Sigmoid colon (tissue), 6 donors: ENCODE measurements at regions not wholly inside any gene's neighbourhood (a gene's known extent, or its start where the extent isn't known, plus 50 kb on each side); places are given as distances from the start of the nearest gene placed in this dataset.

Experiments
- DNase-seq: peaks from one replicate; pipeline ENCODE4 v3.0.0-alpha.2; 2019
- H3K27ac ChIP-seq, 4 donors: fragments of 200-600 bp; sonication (generic); one replicate each; pipeline ENCODE4 v1.5.1; 2016 to 2019; ENCODE audit warnings: mild to moderate bottlenecking in 1 of 4
- H3K27me3 ChIP-seq, 3 donors: fragments of 200-600 bp; sonication (generic); one replicate each; pipeline ENCODE4 v1.5.1; 2019; ENCODE audit warnings: mild to moderate bottlenecking in 1 of 3
- H3K36me3 ChIP-seq, 4 donors: fragments of 200-600 bp; sonication (generic); one replicate each; pipeline ENCODE4 v1.5.1; 2016 to 2019
- H3K4me1 ChIP-seq, 4 donors: fragments of 200-600 bp; sonication (generic); one replicate each; pipeline ENCODE4 v1.5.1; 2017 to 2019
- H3K4me3 ChIP-seq, 4 donors: fragments of 200-600 bp; sonication (generic); one replicate each; pipeline ENCODE4 v1.5.1; 2017 to 2019; ENCODE audit warnings: mild to moderate bottlenecking in 2 of 4, moderate library complexity in 1 of 4
- H3K9me3 ChIP-seq, 4 donors: fragments of 200-600 bp in 3 of 4; sonication (generic) in 3 of 4; one replicate each; pipeline versions ENCODE4 v1.5.1 to v1.6.1; 2013 to 2019
- EP300 ChIP-seq, 4 donors: sonication (generic); formaldehyde crosslinking; IDR thresholded peaks; one replicate each; pipeline ENCODE4 v1.6.1; 2017; ENCODE audit warnings: antibody characterized with exemption in 4 of 4
- POLR2A ChIP-seq, 2 donors: fragments of 450-650 bp; IDR thresholded peaks; one replicate each; pipeline ENCODE4 v1.6.1; 2016; ENCODE audit warnings: antibody characterized with exemption in 2 of 2, mild to moderate bottlenecking in 2 of 2, moderate library complexity in 2 of 2
- POLR2AphosphoS5 ChIP-seq, 4 donors: sonication (generic); formaldehyde crosslinking; IDR thresholded peaks; one replicate each; pipeline ENCODE4 v1.6.1; 2017; ENCODE audit warnings: antibody characterized with exemption in 4 of 4
- WGBS, 2 donors: extraction: QIAGEN DNeasy Blood & Tissue Kit; methylation state at CpG; one replicate each; pipeline ENCODE4 v1.1.7; 2013; 5-methylcytosine and 5-hydroxymethylcytosine counted together
- intact Hi-C: fragments of 100-400 bp; cut with DNase I; formaldehyde crosslinking; loops from one replicate; pipeline ENCODE4 v1.15.1; 2023
- TF ChIP-seq, protein P1 (sequence below), 4 experiments: fragments of 450-650 bp in 3 of 4; fragments of 200-600 bp in 1 of 4; IDR thresholded peaks; one replicate each; pipeline ENCODE4 v1.5.1; 2016 to 2019; ENCODE audit warnings: antibody characterized with exemption in 4 of 4, mild to moderate bottlenecking in 3 of 4, moderate library complexity in 2 of 4
- donor health status: healthy with polysubstance abuse.
- donor health status: healthy.

DNA sequence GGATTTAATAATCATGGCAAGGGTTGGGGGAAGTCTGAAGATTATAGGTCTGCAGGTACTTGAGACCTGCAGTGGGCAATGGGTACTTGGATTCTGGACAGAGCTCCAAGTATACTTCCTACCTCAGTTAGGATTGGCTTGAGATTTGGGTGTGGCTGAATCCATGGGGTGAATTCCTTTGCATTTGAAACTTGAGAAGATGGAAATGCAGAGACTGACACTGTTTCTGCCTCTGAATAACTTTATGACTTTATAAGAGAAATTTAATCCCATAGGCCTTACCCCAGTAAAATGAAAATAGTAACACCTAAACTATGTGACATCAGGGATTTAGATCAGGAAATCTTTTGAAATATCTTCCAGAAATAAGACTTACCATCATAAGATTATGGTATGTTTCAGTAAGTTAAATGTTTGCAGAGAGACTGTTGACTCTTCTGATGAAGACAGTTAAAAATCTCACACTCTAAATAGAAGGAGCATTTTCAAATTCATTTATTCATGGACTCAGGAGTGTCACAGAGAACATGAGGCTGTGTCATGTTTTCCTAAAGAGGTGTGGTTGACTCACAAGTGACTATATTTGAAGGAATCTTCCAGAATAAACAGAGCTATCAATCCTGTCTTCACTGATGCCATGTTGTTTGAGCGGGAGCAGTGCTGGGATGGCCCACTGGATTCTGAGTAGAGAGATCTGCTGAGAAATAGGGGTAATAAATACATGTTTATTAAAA lies 513.5 kb upstream of the NR3C2 start:
- intact Hi-C loops, result no loop called here
- Histone ChIP-seq H3K4me1 (no peaks in the 10 kb centered on the region), H3K36me3 (no peaks in the 10 kb centered on the region), H3K27ac (no peak overlapping the region), H3K4me3 (no peak overlapping the region), H3K27me3 (no peaks in the 10 kb centered on the region), H3K9me3 (no peaks in the 10 kb centered on the region)
- no peak for DNase-seq
- TF ChIP-seq EP300 (IDR thresholded peaks at IDR 0.05), result no peak
- TF ChIP-seq, protein P1, sequence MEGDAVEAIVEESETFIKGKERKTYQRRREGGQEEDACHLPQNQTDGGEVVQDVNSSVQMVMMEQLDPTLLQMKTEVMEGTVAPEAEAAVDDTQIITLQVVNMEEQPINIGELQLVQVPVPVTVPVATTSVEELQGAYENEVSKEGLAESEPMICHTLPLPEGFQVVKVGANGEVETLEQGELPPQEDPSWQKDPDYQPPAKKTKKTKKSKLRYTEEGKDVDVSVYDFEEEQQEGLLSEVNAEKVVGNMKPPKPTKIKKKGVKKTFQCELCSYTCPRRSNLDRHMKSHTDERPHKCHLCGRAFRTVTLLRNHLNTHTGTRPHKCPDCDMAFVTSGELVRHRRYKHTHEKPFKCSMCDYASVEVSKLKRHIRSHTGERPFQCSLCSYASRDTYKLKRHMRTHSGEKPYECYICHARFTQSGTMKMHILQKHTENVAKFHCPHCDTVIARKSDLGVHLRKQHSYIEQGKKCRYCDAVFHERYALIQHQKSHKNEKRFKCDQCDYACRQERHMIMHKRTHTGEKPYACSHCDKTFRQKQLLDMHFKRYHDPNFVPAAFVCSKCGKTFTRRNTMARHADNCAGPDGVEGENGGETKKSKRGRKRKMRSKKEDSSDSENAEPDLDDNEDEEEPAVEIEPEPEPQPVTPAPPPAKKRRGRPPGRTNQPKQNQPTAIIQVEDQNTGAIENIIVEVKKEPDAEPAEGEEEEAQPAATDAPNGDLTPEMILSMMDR (IDR thresholded peaks at IDR 0.05), result no peak
- 94 to 97% methylated on average over 1 of the region's 1 CpG for WGBS, 2 donors

DNA sequence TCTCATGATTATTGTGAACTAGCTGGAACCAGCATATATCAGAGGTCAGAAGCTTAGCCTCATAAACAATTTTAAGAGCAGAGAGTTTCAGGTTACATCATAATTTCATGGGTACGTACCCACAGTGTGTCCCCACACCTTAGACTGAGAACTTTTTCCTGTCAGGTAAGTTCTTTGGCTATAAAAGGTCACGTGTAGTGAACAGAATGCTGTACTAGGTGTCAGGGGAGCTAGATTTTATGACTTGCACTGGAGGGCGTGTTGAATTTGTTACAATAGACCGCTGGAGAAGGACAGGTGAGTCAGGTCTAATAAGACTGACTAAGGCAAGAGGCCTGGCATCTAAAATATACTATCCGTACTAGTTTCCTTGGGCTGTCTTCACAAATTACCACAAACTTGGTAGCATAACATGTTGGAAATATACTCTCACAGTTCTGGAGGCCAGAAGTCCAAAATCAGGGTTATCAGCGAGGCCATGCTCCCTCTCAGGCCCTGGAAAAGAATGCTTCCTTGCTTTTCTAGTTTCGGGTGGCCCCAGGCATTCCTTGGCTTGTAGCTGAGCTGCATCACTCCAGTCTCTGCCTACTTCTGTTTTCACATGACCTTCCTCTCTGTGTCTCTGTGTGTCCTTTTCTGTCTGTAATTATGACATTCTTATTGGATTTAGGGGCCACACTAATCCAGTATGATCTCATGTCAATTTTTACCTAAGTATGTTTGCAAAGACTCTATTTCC lies 512.0 kb upstream of the NR3C2 start:
- no peaks in the 10 kb centered on the region for H3K9me3 ChIP-seq
- intact Hi-C loops, result no loop called here
- 35 to 76% methylated on average over 7 of the region's 7 CpGs for WGBS, 2 donors
- H3K4me3 ChIP-seq, result no peak overlapping the region
- TF ChIP-seq EP300 (IDR thresholded peaks at IDR 0.05) (no peak), POLR2A (IDR thresholded peaks at IDR 0.05) (no peak), POLR2AphosphoS5 (IDR thresholded peaks at IDR 0.05) (no peak)
- TF ChIP-seq, protein P1 (IDR thresholded peaks at IDR 0.05), result no peak
- H3K27ac ChIP-seq, result no peak overlapping the region
- no peak for DNase-seq
- no peaks in the 10 kb centered on the region for H3K4me1 ChIP-seq
- H3K36me3 ChIP-seq, result no peaks in the 10 kb centered on the region
- no peaks in the 10 kb centered on the region for H3K27me3 ChIP-seq

DNA sequence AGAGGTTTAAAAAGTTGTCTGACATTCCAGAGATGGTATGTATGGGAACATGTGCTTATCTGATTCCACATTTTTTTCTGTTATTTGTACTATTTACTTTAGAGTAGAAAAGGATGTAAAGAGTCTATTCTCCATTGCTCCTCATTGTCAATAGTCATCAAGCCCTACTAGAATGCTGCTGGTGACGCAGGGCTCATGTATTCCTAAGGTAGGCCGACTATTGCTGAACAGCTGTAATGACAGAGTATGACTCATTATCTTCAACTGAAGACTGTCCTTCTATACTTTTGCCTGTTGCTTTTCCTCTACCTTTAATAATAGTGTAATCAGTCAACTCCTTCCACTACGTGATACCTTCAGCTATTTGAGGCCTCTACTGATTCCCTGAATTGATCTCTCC lies 509.1 kb upstream of the NR3C2 start:
- TF ChIP-seq, protein P1 (IDR thresholded peaks at IDR 0.05), result no peak
- no peak for TF ChIP-seq POLR2A (IDR thresholded peaks at IDR 0.05)
- TF ChIP-seq EP300 (IDR thresholded peaks at IDR 0.05), result no peak
- no peak for TF ChIP-seq POLR2AphosphoS5 (IDR thresholded peaks at IDR 0.05)
- Histone ChIP-seq H3K9me3 (no peaks in the 10 kb centered on the region), H3K36me3 (no peaks in the 10 kb centered on the region), H3K4me3 (no peak overlapping the region), H3K27me3 (no peaks in the 10 kb centered on the region), H3K4me1 (no peaks in the 10 kb centered on the region), H3K27ac (no peak overlapping the region)
- WGBS, 2 donors, result 74 to 86% methylated on average over 3 of the region's 3 CpGs
- intact Hi-C loops, result no loop called here
- no peak for DNase-seq

DNA sequence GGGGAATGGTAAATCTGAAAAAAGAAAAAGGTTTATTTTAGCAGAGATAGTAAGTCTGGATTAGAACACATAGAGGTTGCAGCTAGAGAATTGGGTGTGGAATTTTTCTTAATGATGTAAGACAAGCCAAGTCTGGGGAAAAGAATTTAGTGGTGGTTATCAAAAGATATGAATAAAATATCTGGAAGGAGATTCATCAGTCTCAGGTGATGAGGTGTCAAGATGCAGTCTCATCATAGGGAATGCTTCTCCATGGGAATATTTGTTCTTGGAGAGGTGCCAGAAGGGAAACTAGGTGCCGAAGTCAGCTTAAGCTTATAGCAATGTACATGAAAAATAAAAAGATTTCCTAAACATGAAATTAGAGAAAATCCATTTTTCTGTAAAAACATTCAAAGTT lies 504.1 kb upstream of the NR3C2 start:
- DNase-seq, result no peak
- Histone ChIP-seq H3K36me3 (no peaks in the 10 kb centered on the region), H3K27ac (no peak overlapping the region), H3K27me3 (no peaks in the 10 kb centered on the region), H3K4me1 (no peaks in the 10 kb centered on the region), H3K4me3 (no peak overlapping the region), H3K9me3 (no peaks in the 10 kb centered on the region)
- TF ChIP-seq POLR2A (IDR thresholded peaks at IDR 0.05) (no peak), POLR2AphosphoS5 (IDR thresholded peaks at IDR 0.05) (no peak), EP300 (IDR thresholded peaks at IDR 0.05) (no peak)
- TF ChIP-seq, protein P1 (IDR thresholded peaks at IDR 0.05), result no peak
- intact Hi-C loops, result no loop called here
- WGBS, 2 donors, result 95 to 98% methylated on average over 1 of the region's 1 CpG
